Activated naive CD4-positive, alpha-beta T cell treated with anti-CD3 and anti-CD28 coated beads, Interleukin-2, amount 50 U/mL, for 24 hours (primary cell): ENCODE measurements at regions not wholly inside any gene's neighbourhood (a gene's known extent, or its start where the extent isn't known, plus 50 kb on each side); places are given as distances from the start of the nearest gene placed in this dataset.

Source experiments
- H3K27ac Mint-ChIP-seq: one replicate; pipeline ENCODE4 v1.8.0; 2021; ENCODE audit warnings: mild to moderate bottlenecking, mixed read lengths
- H3K27me3 Mint-ChIP-seq: one replicate; pipeline ENCODE4 v1.8.0; 2021; ENCODE audit warnings: mixed read lengths
- H3K36me3 Mint-ChIP-seq: one replicate; pipeline ENCODE4 v1.8.0; 2021; ENCODE audit warnings: mixed read lengths
- H3K4me1 Mint-ChIP-seq: one replicate; pipeline ENCODE4 v1.8.0; 2021; ENCODE audit warnings: mixed read lengths
- H3K4me3 Mint-ChIP-seq: one replicate; pipeline ENCODE4 v1.8.0; 2021; ENCODE audit warnings: mild to moderate bottlenecking, mixed read lengths
- H3K9me3 Mint-ChIP-seq: one replicate; pipeline ENCODE4 v1.8.0; 2021; ENCODE audit warnings: mixed read lengths

DNA sequence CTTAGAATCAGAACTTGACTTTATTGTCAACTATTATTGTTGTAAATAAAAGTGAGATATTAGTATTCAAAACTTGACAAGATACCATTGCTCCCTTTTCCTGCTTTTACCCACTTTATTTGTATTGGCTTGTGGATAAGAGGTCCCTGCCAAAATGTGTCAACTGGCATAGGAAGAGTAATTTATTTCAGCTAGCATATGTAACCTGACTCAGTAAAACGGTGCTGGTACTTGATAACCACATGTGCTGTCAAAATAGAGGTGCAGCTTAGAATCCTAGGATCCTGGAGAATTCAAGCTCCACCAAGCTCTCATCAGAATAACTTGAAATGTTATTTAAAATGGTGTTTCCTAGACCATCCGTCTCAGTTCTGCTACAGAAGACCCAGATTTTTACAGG lies 90.2 kb upstream of the TGFBR2 start:
- Mint-ChIP-seq H3K27me3 (no peaks in the 10 kb centered on the region), H3K27ac (no peak overlapping the region), H3K4me3 (no peak overlapping the region)

DNA sequence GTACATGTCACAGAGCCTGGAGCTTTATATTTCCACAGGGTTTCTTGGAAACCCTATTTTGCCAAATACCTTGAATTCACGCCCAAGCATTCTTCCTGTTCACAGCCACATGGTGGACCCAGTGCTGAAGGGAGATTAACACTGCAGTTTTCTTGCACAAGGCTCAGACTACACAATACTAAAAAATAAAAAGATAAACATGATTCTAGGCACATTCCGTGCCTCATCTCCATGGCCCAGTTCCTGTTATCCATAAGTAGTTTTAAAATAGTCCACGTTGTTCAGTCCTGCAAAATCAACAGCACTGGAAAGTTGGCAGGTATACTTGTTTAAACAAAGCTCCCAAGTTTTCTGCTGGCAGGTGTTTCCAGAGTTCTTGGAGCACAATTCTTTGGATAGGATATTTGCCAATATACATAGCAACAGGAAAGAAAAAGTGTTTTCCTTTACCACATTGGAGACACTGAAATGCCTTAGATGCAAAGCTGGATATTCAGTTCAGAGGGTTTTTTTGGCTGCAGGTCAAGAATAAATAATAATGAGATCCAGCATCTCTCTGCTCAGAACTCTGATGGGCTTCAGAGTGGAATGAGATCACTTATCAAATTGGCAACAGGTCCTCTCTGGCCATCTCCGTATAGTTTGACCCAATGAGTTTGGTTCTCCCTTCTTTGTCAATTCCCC lies 88.1 kb upstream of the TGFBR2 start:
- H3K27ac Mint-ChIP-seq: no peak overlapping the region
- no peaks in the 10 kb centered on the region for H3K27me3 Mint-ChIP-seq
- no peak overlapping the region for H3K4me3 Mint-ChIP-seq
- H3K9me3 Mint-ChIP-seq: no peaks in the 10 kb centered on the region
- H3K36me3 Mint-ChIP-seq: no peaks in the 10 kb centered on the region
- peaks cover 11% of the 10 kb centered on the region for H3K4me1 Mint-ChIP-seq

More for the DNA sequence above, 90.2 kb upstream of the TGFBR2 start:
- Mint-ChIP-seq H3K36me3 (no peaks in the 10 kb centered on the region), H3K4me1 (peaks cover 20% of the 10 kb centered on the region), H3K9me3 (no peaks in the 10 kb centered on the region)

DNA sequence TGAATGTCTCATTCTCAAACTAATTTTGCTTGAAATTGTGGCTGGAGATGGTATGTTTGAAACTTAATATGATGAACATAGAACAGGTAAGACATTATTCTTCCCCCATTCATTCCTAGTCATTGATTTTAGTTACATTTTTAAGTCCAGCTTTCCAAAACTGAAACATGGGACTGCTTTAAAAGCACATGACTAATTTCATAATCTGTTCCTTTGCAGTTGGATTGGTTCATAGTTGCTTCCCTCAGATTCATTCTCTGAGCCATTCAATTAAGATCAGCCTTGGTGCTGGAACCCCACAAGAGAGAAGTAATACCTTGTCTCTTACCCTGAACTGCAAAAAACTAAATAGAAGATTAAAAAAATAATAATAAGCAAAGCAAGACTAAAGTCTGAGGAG lies 87.5 kb upstream of the TGFBR2 start:
- Mint-ChIP-seq H3K4me3 (no peak overlapping the region), H3K9me3 (no peaks in the 10 kb centered on the region), H3K27me3 (no peaks in the 10 kb centered on the region), H3K27ac (no peak overlapping the region), H3K4me1 (peaks cover 13% of the 10 kb centered on the region), H3K36me3 (no peaks in the 10 kb centered on the region)

DNA sequence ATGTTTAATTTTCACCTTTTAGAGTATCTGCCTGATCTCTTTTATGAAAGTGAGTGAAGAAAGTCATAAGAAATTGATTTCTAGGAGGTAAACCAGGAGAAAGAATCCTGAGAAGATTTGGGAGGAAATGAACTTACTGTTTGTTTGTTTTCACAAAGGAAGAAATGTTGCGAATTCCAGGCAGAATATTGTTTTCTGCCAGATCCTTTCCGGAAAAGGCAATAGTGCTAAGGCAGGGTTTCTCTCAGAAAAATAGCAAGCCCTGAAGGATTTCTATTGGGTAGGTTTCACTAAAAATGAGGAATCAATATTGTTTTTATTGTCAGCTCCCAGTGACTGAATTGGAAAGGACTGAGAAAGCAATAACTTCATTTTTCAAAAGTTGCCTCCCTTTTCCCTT lies 85.7 kb upstream of the TGFBR2 start:
- Mint-ChIP-seq H3K4me1 (peaks cover 22% of the 10 kb centered on the region), H3K9me3 (no peaks in the 10 kb centered on the region)

DNA sequence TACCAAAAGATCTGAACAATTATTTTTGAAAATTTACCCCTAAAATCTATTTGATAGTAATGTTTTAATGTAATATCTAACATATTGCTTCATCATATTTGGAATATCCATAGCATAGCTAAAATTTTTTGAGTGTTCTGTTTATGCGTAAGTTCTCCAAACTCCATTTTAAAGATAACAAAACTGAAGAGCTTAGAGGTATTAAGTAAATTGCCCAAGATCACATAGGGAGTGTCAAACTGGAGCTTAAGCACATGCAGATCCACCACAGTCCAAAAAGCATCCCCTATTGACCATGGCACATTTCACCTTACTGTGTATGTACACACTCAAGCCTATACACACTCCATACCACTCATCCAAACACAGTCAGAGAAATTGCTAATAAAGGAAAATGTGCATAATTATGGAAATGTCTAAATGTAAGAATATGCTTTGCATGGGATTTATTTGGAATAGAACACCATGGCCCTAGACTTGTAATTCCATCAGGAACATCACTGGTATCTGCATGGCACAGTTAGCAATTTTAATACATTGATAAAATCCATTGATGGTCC lies 85.2 kb upstream of the TGFBR2 start:
- no peak overlapping the region for H3K27ac Mint-ChIP-seq
- no peaks in the 10 kb centered on the region for H3K27me3 Mint-ChIP-seq
- H3K4me3 Mint-ChIP-seq: no peak overlapping the region
- H3K36me3 Mint-ChIP-seq: no peaks in the 10 kb centered on the region
- H3K4me1 Mint-ChIP-seq: peaks cover 22% of the 10 kb centered on the region
- H3K9me3 Mint-ChIP-seq: no peaks in the 10 kb centered on the region

More for the DNA sequence above, 85.7 kb upstream of the TGFBR2 start:
- Mint-ChIP-seq H3K4me3 (no peak overlapping the region), H3K27ac (no peak overlapping the region), H3K27me3 (no peaks in the 10 kb centered on the region), H3K36me3 (no peaks in the 10 kb centered on the region)

DNA sequence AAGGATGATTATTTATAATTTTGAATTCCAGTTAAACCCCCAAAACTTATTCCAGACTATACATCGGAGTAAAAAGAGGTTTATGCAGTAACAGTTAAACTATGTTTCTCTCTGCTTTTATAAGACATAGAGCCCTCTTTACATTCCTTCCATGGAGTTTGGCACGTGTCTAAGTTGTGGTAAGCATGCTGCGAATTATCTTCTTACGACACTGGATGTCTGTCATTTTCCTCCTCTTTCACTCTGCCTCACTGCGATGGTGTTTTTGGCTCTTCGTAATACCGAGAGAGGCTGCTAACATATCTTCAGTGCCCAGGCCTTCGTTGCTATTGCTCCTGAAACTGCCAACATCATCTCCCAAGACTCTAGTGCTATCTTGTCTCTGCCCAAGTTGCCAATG lies 83.9 kb upstream of the TGFBR2 start:
- Mint-ChIP-seq H3K36me3 (no peaks in the 10 kb centered on the region), H3K9me3 (no peaks in the 10 kb centered on the region), H3K4me3 (no peak overlapping the region), H3K4me1 (peaks cover 22% of the 10 kb centered on the region), H3K27me3 (no peaks in the 10 kb centered on the region), H3K27ac (no peak overlapping the region)

DNA sequence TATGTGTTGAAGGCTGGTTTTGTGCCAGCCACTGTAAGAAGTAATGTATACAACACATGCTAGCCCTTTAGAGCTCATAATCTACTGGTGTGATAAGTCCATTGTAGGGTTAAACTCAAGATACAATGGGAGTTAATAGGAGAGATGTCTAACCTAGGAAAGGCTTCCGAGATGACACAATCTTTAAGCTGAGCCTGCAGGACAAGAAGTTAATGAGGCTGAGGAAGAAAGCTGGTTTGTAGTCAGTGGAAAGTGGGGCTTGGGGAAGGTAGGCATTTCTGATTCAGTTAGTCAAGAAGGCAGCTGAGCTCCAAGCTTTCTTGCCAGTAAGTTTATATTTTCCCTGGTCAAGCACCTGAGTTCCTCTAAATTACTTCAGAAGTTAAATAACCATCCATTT lies 83.0 kb upstream of the TGFBR2 start:
- no peaks in the 10 kb centered on the region for H3K9me3 Mint-ChIP-seq
- H3K27me3 Mint-ChIP-seq: no peaks in the 10 kb centered on the region
- no peak overlapping the region for H3K27ac Mint-ChIP-seq
- no peaks in the 10 kb centered on the region for H3K36me3 Mint-ChIP-seq
- H3K4me3 Mint-ChIP-seq: no peak overlapping the region
- peaks cover 18% of the 10 kb centered on the region for H3K4me1 Mint-ChIP-seq

DNA sequence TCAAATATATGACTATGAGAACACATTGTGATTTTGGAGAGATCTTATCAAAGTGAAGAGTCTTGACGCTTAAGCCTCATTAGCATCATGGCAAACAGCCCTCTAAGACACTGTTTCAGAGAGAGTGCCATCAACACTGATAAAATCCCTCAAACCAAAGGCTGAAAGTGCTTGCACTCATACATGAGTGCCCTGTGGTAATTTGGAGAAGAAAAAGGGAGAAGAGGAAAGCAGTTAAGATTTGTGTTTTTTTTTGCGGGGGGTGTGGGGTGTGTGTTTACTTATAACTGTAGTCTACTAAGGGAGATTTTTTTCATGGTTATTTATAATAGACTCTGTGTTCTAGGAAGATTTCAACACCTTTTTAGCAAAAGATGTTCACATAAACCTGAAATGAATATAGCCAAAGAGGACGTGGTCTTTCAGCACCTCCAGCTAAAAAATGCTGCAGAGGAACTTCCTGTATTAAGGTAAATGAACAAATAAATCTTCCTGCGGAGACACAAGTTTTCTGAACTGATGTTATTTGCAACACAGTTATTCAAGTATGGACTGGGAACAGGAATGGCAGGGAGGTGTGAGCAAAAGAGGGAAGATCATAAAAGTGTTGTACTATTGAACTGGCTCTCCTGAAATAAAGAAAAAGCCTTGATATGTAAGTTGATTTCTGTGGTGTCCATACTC lies 81.9 kb upstream of the TGFBR2 start:
- Mint-ChIP-seq H3K4me3 (no peak overlapping the region), H3K4me1 (peaks cover 12% of the 10 kb centered on the region), H3K36me3 (no peaks in the 10 kb centered on the region), H3K9me3 (no peaks in the 10 kb centered on the region), H3K27ac (no peak overlapping the region), H3K27me3 (no peaks in the 10 kb centered on the region)

DNA sequence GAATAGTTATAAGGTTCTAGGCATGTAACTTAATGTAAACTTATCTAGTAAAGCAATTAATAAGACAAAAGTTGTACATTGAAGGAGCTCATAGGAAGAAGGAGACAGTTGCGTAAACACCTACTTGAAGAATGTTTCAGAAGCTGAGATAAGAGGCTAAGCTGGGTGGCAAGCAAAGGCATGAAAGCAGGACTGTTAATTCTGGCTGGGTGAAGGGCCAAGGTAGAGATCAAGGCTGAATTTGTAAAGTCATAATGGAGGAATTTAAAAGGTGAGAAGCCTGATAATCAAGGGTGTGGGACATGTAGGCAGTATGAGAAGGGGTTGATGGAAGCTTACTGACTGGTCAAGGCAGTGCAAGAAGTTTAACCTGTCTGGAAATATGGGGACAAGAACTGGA lies 80.4 kb upstream of the TGFBR2 start:
- Mint-ChIP-seq H3K4me1 (peaks cover 12% of the 10 kb centered on the region), H3K27me3 (no peaks in the 10 kb centered on the region), H3K9me3 (no peaks in the 10 kb centered on the region), H3K36me3 (no peaks in the 10 kb centered on the region), H3K4me3 (no peak overlapping the region), H3K27ac (no peak overlapping the region)

DNA sequence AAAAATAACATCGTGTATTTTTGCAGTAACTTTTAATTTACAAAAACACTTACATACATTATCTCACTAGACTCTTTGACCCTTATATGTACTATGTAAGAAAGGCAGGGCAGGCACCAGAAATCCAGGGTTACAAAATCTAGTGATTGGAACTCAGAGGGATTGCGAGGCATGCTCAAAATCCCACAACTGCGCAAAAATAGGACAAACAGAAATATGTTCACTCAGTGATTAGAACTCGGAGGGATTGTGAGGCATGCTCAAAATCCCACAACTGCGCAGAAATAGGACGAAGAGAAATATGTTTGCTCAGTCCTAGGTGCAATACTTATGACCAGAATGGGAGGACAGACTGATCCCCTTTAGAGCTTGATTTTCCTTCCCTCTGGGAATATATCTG lies 79.2 kb upstream of the TGFBR2 start:
- Mint-ChIP-seq H3K27ac (no peak overlapping the region), H3K4me1 (peaks cover 12% of the 10 kb centered on the region), H3K9me3 (no peaks in the 10 kb centered on the region), H3K4me3 (no peak overlapping the region), H3K27me3 (no peaks in the 10 kb centered on the region), H3K36me3 (no peaks in the 10 kb centered on the region)

DNA sequence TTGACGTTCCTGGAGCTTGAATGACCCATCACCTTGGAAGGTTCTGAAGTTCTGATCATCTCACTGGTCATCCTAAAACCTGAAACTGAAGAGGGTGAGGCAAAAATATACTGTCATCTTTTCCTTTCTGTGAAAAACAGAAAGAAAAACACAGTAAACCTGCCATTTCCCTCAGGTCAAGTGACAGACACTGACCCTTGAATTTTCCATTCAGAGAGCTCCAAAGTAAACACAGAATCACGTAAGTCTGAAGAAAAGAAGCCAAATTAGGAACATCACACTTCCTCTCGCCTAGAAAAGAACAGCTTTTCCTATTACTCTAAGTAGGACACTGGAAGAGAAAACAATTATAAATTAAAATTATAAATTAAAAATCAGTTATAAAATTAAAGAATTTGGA lies 78.7 kb upstream of the TGFBR2 start:
- no peaks in the 10 kb centered on the region for H3K36me3 Mint-ChIP-seq
- H3K4me3 Mint-ChIP-seq: no peak overlapping the region
- H3K27me3 Mint-ChIP-seq: no peaks in the 10 kb centered on the region
- H3K9me3 Mint-ChIP-seq: no peaks in the 10 kb centered on the region
- H3K4me1 Mint-ChIP-seq: peaks cover 12% of the 10 kb centered on the region
- H3K27ac Mint-ChIP-seq: no peak overlapping the region

DNA sequence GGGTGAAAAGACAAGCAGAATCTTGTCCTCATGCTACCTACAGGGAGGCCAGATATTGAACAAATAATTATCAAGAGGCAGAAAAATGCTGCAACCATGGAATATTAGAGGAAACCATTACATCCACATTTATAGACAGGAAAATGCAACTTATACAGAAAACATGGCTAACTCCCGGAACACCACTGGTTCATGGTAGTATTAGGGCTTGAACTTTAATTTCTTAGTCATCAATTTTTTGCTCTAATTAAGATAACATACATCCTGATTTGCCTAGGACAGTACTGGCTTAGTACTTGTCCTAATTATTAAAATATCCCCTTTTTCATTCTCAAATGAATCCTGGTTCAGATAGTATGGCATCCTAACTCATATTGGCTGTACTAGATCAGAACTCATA lies 76.3 kb upstream of the TGFBR2 start:
- Mint-ChIP-seq H3K4me3 (no peak overlapping the region), H3K36me3 (no peaks in the 10 kb centered on the region), H3K27ac (no peak overlapping the region), H3K4me1 (no peaks in the 10 kb centered on the region), H3K9me3 (no peaks in the 10 kb centered on the region), H3K27me3 (no peaks in the 10 kb centered on the region)

DNA sequence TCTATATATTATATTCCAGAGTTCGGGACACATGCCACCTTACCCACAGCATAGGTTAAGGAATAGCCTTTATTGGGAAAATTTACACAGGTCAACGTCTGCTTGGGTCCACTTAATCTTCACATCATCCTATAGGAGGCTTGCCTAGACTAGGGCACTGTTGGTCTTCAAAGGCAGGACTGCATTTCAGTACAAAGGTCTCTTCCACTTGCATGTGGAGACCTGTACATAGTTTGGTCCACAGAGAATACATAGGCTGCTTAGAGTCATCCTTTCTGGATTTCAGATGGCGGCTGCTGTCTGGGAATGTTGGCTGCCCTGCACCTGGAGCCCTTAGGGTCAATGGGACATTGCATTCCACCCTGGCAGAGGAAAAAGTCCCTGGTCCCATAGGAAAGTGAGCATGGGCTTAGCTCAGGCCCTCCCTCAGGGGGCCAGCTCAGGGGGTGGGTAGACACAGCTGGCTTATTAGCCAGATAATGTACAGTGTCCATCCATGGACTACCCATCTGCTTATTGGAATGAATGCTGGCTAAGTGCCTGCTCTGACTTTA lies 75.3 kb upstream of the TGFBR2 start:
- no peaks in the 10 kb centered on the region for H3K9me3 Mint-ChIP-seq
- H3K27me3 Mint-ChIP-seq: no peaks in the 10 kb centered on the region
- H3K4me3 Mint-ChIP-seq: no peak overlapping the region
- no peaks in the 10 kb centered on the region for H3K4me1 Mint-ChIP-seq
- no peak overlapping the region for H3K27ac Mint-ChIP-seq
- no peaks in the 10 kb centered on the region for H3K36me3 Mint-ChIP-seq

DNA sequence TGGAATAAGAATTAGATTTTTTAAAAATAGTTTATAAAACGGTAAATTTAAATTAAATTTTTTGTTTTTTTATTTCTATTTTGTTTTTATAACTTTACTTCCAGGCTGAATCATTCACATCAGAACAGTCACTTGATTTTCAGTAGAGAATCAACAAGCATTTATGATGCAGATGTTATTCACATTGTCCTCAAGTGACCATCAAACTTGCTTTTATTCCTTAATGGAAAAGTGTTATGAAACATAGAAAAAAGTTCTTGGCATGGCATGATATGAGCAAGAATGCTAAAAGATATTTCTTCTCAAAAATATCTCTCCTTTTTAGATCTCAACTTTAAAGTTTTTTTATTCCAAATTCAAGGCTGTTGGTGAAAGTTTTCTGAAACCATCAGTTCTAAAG lies 70.9 kb upstream of the TGFBR2 start:
- H3K27ac Mint-ChIP-seq: no peak overlapping the region
- peaks cover 24% of the 10 kb centered on the region for H3K4me1 Mint-ChIP-seq
- no peak overlapping the region for H3K4me3 Mint-ChIP-seq
- no peaks in the 10 kb centered on the region for H3K27me3 Mint-ChIP-seq
- H3K9me3 Mint-ChIP-seq: no peaks in the 10 kb centered on the region
- H3K36me3 Mint-ChIP-seq: peaks cover 1% of the 10 kb centered on the region

DNA sequence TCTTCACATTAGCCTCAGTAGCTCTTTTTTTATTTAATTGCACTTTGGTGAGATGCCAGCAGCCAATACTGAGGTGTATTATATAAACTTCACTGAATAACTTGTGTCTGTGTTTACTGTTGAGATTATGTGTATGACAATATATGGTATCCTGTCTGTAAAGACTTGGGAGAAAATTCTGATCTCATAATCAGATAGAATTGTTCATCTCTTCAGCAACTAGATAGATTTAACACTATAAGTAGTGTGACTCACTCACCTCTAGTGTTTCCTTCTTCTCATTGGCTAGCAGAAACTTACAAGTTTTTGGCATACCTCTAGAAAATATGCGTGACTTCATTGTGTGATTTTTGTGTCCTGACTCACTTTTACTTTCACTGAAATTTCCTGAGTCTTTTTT lies 67.6 kb upstream of the TGFBR2 start:
- peaks cover 3% of the 10 kb centered on the region for H3K36me3 Mint-ChIP-seq
- H3K4me3 Mint-ChIP-seq: peak overlapping the region; percentile 5
- no peak overlapping the region for H3K27ac Mint-ChIP-seq
- peaks cover 30% of the 10 kb centered on the region for H3K4me1 Mint-ChIP-seq
- peaks cover 4% of the 10 kb centered on the region for H3K9me3 Mint-ChIP-seq
- no peaks in the 10 kb centered on the region for H3K27me3 Mint-ChIP-seq

DNA sequence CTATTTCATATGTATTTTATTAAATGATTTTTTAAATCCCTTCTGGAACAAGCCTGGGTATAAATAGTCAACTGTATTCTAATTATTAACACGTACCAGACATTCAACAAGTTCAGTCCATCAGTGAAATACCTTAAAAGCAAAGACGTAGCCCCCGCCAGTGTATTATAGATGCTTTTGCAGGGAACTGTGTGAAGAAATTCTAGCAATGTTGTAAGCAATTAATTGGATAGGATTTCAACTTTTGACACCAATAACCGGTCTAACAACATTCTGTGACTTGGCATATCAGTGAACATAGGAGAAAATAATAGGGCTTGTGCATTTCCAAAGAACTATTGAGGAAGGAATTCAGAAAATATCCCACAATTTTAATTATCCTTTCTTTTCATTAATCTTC lies 67.2 kb upstream of the TGFBR2 start:
- Mint-ChIP-seq H3K4me1 (peaks cover 30% of the 10 kb centered on the region), H3K4me3 (no peak overlapping the region), H3K27ac (peak overlapping the region; percentile 65), H3K36me3 (peaks cover 3% of the 10 kb centered on the region), H3K9me3 (peaks cover 4% of the 10 kb centered on the region), H3K27me3 (no peaks in the 10 kb centered on the region)
